Esophagus squamous epithelium (tissue), 4 donors: ENCODE measurements at regions not wholly inside any gene's neighbourhood (a gene's known extent, or its start where the extent isn't known, plus 50 kb on each side); places are given as distances from the start of the nearest gene placed in this dataset.

Experiments used
- CTCF ChIP-seq, 6 experiments: fragments of 450-650 bp in 4 of 6; fragments of 200-600 bp in 2 of 6; sonication (generic) in 2 of 6; IDR thresholded peaks; one replicate each; pipeline ENCODE4 v1.5.1; 2016 to 2019; ENCODE audit warnings: antibody characterized with exemption in 6 of 6, mild to moderate bottlenecking in 4 of 6, moderate library complexity in 4 of 6
- POLR2A ChIP-seq, 4 donors: fragments of 450-650 bp; IDR thresholded peaks; one replicate each; pipeline ENCODE4 v1.6.1; 2017; ENCODE audit warnings: antibody characterized with exemption in 4 of 4, mild to moderate bottlenecking in 4 of 4, moderate library complexity in 3 of 4

GRCh38 chr16:89034573-89034961 is 57.6 kb upstream of the CBFA2T3 start:
- TF ChIP-seq POLR2A (IDR thresholded peaks at IDR 0.05) (no peak), CTCF (IDR thresholded peaks at IDR 0.05) (no peak)
